Endothelial cell of umbilical vein (primary cell): ENCODE measurements at regions not wholly inside any gene's neighbourhood (a gene's known extent, or its start where the extent isn't known, plus 50 kb on each side); places are given as distances from the start of the nearest gene placed in this dataset.

ENCODE experiments used
- BruUV-seq: library from RNA; stranded (reverse); fragments of 400-500 nt; replicated peaks from 2 replicates; lab custom pipeline; 2021; lab: Mats Ljungman, UMichigan
- CTCF ChIA-PET: fragments of 300-600, 350-600 bp; sonication (Branson Sonifier 250); formaldehyde crosslinking; loops from one replicate; lab custom pipeline; 2021; ENCODE audit warnings: antibody characterized with exemption, inconsistent platforms; lab: Charles Lee
- POLR2A ChIA-PET: fragments of 300-600, 350-600 bp; sonication (Branson Sonifier 250); formaldehyde crosslinking; loops from one replicate; lab custom pipeline; 2021; ENCODE audit warnings: antibody characterized with exemption, inconsistent platforms; lab: Charles Lee
- DNase-seq: peaks from one replicate; pipeline ENCODE4 v3.0.0-alpha.2; 2011; ENCODE audit warnings: low read depth, low spot score
- FAIRE-seq: peaks from 2 replicates; lab custom pipeline; 2011; peaks lifted over from hg19 to GRCh38; lab: Jason Lieb, UNC
- H2AFZ ChIP-seq: 2 replicates; pipeline ENCODE4 v1.6.0; 2012; ENCODE audit warnings: low read depth, low read length, control low read depth, inconsistent platforms
- H3K27ac ChIP-seq: 2 replicates; pipeline ENCODE4 v1.5.1; 2011; ENCODE audit warnings: low read depth, mild to moderate bottlenecking, control low read depth, low read length, moderate library complexity; ENCODE audit not compliant: insufficient read depth
- H3K27me3 ChIP-seq, 2 experiments: 2 replicates each; pipeline versions ENCODE4 v1.6.0 to v1.6.1; 2011; ENCODE audit warnings: low read length in 2 of 2, mixed read lengths in 1 of 2; ENCODE audit not compliant: control insufficient read depth in 2 of 2, insufficient read depth in 2 of 2
- H3K36me3 ChIP-seq, 2 experiments: 2 replicates in 1 of 2; 3 replicates in 1 of 2; pipeline ENCODE4 v1.5.1; 2011; ENCODE audit warnings: low read length in 2 of 2, mild to moderate bottlenecking in 1 of 2, moderate library complexity in 1 of 2; ENCODE audit not compliant: control insufficient read depth in 2 of 2, insufficient read depth in 2 of 2; ENCODE audit errors: extremely low read depth in 1 of 2
- H3K4me1 ChIP-seq: 3 replicates; pipeline ENCODE4 v1.5.1; 2011; ENCODE audit warnings: mild to moderate bottlenecking, low read length; ENCODE audit not compliant: control insufficient read depth, insufficient read depth; ENCODE audit errors: extremely low read depth
- H3K4me2 ChIP-seq: 2 replicates; pipeline ENCODE4 v1.6.1; 2011; ENCODE audit warnings: low read length, control low read depth, mixed read lengths; ENCODE audit not compliant: insufficient read depth
- H3K4me3 ChIP-seq, 3 experiments: fragments of 200-600 bp in 1 of 3; sonication (generic), shearing (Covaris generic) in 1 of 3; replicated peaks in 1 of 3; 2 replicates each; pipeline ENCODE4 v1.5.1; 2011 to 2016; ENCODE audit warnings: control low read depth in 3 of 3, low read length in 3 of 3, mild to moderate bottlenecking in 2 of 3, inconsistent platforms in 1 of 3, low read depth in 1 of 3, moderate library complexity in 1 of 3; ENCODE audit not compliant: insufficient read depth in 1 of 3
- H3K79me2 ChIP-seq: 2 replicates; pipeline ENCODE4 v1.6.0; 2012; ENCODE audit warnings: low read length, inconsistent platforms; ENCODE audit not compliant: control insufficient read depth, insufficient read depth
- H3K9ac ChIP-seq: replicated peaks from 2 replicates; pipeline ENCODE3; 2011; ENCODE audit warnings: low read length, control low read depth; ENCODE audit not compliant: insufficient read depth; ENCODE audit errors: extremely low read depth
- H3K9me1 ChIP-seq: replicated peaks from 3 replicates; pipeline ENCODE4 v1.6.0; 2011; ENCODE audit warnings: mild to moderate bottlenecking, low read length; ENCODE audit not compliant: control insufficient read depth, insufficient read depth; ENCODE audit errors: extremely low read depth
- H3K9me3 ChIP-seq: replicated peaks from 2 replicates; pipeline ENCODE4 v1.5.1; 2012; ENCODE audit warnings: low read length, inconsistent platforms; ENCODE audit not compliant: control insufficient read depth, insufficient read depth
- H4K20me1 ChIP-seq: replicated peaks from 2 replicates; pipeline ENCODE3; 2011; ENCODE audit warnings: mild to moderate bottlenecking, low read length; ENCODE audit not compliant: control insufficient read depth, insufficient read depth; ENCODE audit errors: extremely low read depth
- CTCF ChIP-seq, 2 donors: IDR thresholded peaks; 1 replicate in 1 of 2; 2 replicates in 1 of 2; pipeline ENCODE4 v1.5.1; 2011; ENCODE audit warnings: low read length in 2 of 2, mild to moderate bottlenecking in 2 of 2, moderate library complexity in 2 of 2, control low read depth in 1 of 2, inconsistent platforms in 1 of 2, low read depth in 1 of 2; ENCODE audit not compliant: insufficient read depth in 1 of 2; ENCODE audit errors: extremely low read depth in 1 of 2
- EZH2 ChIP-seq: IDR thresholded peaks from 2 replicates; pipeline ENCODE4 v1.6.1; 2012; ENCODE audit warnings: borderline replicate concordance, low read depth, mild to moderate bottlenecking, moderate library complexity, low read length, inconsistent platforms; ENCODE audit not compliant: severe bottlenecking
- FOS ChIP-seq: IDR thresholded peaks from 2 replicates; pipeline ENCODE4 v1.6.1; 2011; ENCODE audit warnings: mild to moderate bottlenecking, low read length, moderate library complexity, borderline replicate concordance; ENCODE audit not compliant: insufficient read depth
- GATA2 ChIP-seq: IDR thresholded peaks from 2 replicates; pipeline ENCODE4 v1.7.0; 2011; ENCODE audit warnings: low read depth, mild to moderate bottlenecking, moderate library complexity, mixed read lengths, low read length; ENCODE audit not compliant: insufficient read length, insufficient read depth
- JUN ChIP-seq: IDR thresholded peaks from 2 replicates; pipeline ENCODE4 v1.6.1; 2011; ENCODE audit warnings: borderline replicate concordance, low read depth; ENCODE audit not compliant: insufficient read length, insufficient read depth
- MAX ChIP-seq: IDR thresholded peaks from 2 replicates; pipeline ENCODE4 v1.6.1; 2011; ENCODE audit not compliant: insufficient read depth, insufficient read length
- MYC ChIP-seq: IDR thresholded peaks from one replicate; pipeline ENCODE4 v1.6.1; 2011; ENCODE audit warnings: mild to moderate bottlenecking, low read depth, low read length
- POLR2A ChIP-seq: IDR thresholded peaks from 2 replicates; pipeline ENCODE4 v1.6.1; 2012; ENCODE audit warnings: low read depth, mild to moderate bottlenecking, control low read depth, low read length
- POLR2AphosphoS5 ChIP-seq: IDR thresholded peaks from 2 replicates; pipeline ENCODE4 v1.6.1; 2012; ENCODE audit warnings: low read depth, mild to moderate bottlenecking, control low read depth, low read length, moderate library complexity; ENCODE audit not compliant: insufficient read depth
- dilution Hi-C: fragments of 300-500 bp; cut with MboI; formaldehyde crosslinking; loops from one replicate; pipeline ENCODE4 v1.15.0; 2019; ENCODE audit warnings: low sequenced_read_pairs; ENCODE audit not compliant: extremely low pct_ligation_motif_present
- intact Hi-C: fragments of 100-400 bp; cut with micrococcal nuclease; formaldehyde crosslinking; loops from one replicate; pipeline ENCODE4 v1.10.0; 2022

GRCh38 chr3:64290161-64290560 is 64.9 kb upstream of the PRICKLE2 start:
- no peak overlapping the region for H3K27ac ChIP-seq
- H3K4me1 ChIP-seq: peaks cover 6% of the 10 kb centered on the region
- no TSS peak for BruUV-seq
- intact Hi-C loops (no loop called here), dilution Hi-C loops (no loop called here)
- H3K9me1 ChIP-seq: no peaks in the 10 kb centered on the region
- DNase-seq: no peak
- ChIA-PET CTCF (no interaction called here), POLR2A (no interaction called here)
- TF ChIP-seq JUN (no peak), GATA2 (no peak), POLR2A (no peak), MYC (no peak), FOS (no peak), CTCF (IDR thresholded peaks at IDR 0.05; ENCODE audit: extremely low read depth in 1 of 2, insufficient read depth in 1 of 2, low read depth in 1 of 2, low read length in 2 of 2) (no peak), MAX (no peak), POLR2AphosphoS5 (no peak), EZH2 (no peak)
- no peaks in the 10 kb centered on the region for H3K9me3 ChIP-seq
- FAIRE-seq: no peak
- no peak overlapping the region for H3K4me2 ChIP-seq
- H3K79me2 ChIP-seq: no peaks in the 10 kb centered on the region
- peaks cover 0 to 2% of the 10 kb centered on the region in 2 experiments for H3K27me3 ChIP-seq
- H3K4me3 ChIP-seq: no peak overlapping the region
- no peak overlapping the region for H3K9ac ChIP-seq
- H2AFZ ChIP-seq: no peak overlapping the region
- no peaks in the 10 kb centered on the region for H3K36me3 ChIP-seq
- no peaks in the 10 kb centered on the region for H4K20me1 ChIP-seq
